ENCODE measurements at regions not wholly inside any gene's neighbourhood (a gene's known extent, or its start where the extent isn't known, plus 50 kb on each side); places are given as distances from the start of the nearest gene placed in this dataset.

GRCh38 chr10:4522296-4523000 is 303.6 kb upstream of the AKR1E2 start:
- CTCF ChIA-PET = no interaction called here

GRCh38 chr10:4519658-4520402 is 306.2 kb upstream of the AKR1E2 start:
- Histone ChIP-seq H3K4me3 (replicated peaks in 1 of 3; ENCODE audit: insufficient read depth in 1 of 3, low read depth in 1 of 3, low read length in 3 of 3) (no peak overlapping the region), H2AFZ (ENCODE audit: low read depth, low read length) (no peak overlapping the region), H3K4me2 (ENCODE audit: insufficient read depth, low read length) (no peak overlapping the region), H3K9me3 (replicated peaks; ENCODE audit: control insufficient read depth, insufficient read depth, low read length) (no peaks in the 10 kb centered on the region), H3K27ac (ENCODE audit: insufficient read depth, low read depth, low read length) (no peak overlapping the region), H3K36me3 (ENCODE audit: control insufficient read depth in 2 of 2, extremely low read depth in 1 of 2, insufficient read depth in 2 of 2, low read length in 2 of 2) (no peaks in the 10 kb centered on the region), H3K79me2 (ENCODE audit: control insufficient read depth, insufficient read depth, low read length) (no peaks in the 10 kb centered on the region), H3K9me1 (replicated peaks; ENCODE audit: control insufficient read depth, extremely low read depth, insufficient read depth, low read length) (no peaks in the 10 kb centered on the region), H4K20me1 (replicated peaks; ENCODE audit: control insufficient read depth, extremely low read depth, insufficient read depth, low read length) (no peaks in the 10 kb centered on the region), H3K4me1 (ENCODE audit: control insufficient read depth, extremely low read depth, insufficient read depth, low read length) (no peaks in the 10 kb centered on the region), H3K27me3 (ENCODE audit: control insufficient read depth in 2 of 2, insufficient read depth in 2 of 2, low read length in 2 of 2) (no peaks in the 10 kb centered on the region), H3K9ac (replicated peaks; ENCODE audit: extremely low read depth, insufficient read depth, low read length) (no peak overlapping the region)
- FAIRE-seq (no peak), DNase-seq (ENCODE audit: low read depth, low spot score) (no peak)
- ChIA-PET CTCF (no interaction called here), POLR2A (no interaction called here)
- TF ChIP-seq FOS (IDR thresholded peaks at IDR 0.05; ENCODE audit: borderline replicate concordance, insufficient read depth, low read length) = no peak
- TF ChIP-seq POLR2AphosphoS5 (IDR thresholded peaks at IDR 0.05; ENCODE audit: insufficient read depth, low read depth, low read length) = no peak
- intact Hi-C loops (cut with micrococcal nuclease) (no loop called here), dilution Hi-C loops (cut with MboI; ENCODE audit: extremely low pct_ligation_motif_present, low sequenced_read_pairs) (no loop called here)
- BruUV-seq (replicated peaks) = no TSS peak

More at GRCh38 chr10:4522296-4523000, 303.6 kb upstream of the AKR1E2 start:
- intact Hi-C loops (cut with micrococcal nuclease) (no loop called here), dilution Hi-C loops (cut with MboI; ENCODE audit: extremely low pct_ligation_motif_present, low sequenced_read_pairs) (no loop called here)
- POLR2A ChIA-PET = no interaction called here
- Histone ChIP-seq H3K4me2 (ENCODE audit: insufficient read depth, low read length) (no peak overlapping the region), H4K20me1 (replicated peaks; ENCODE audit: control insufficient read depth, extremely low read depth, insufficient read depth, low read length) (no peaks in the 10 kb centered on the region), H3K27me3 (ENCODE audit: control insufficient read depth in 2 of 2, insufficient read depth in 2 of 2, low read length in 2 of 2) (no peaks in the 10 kb centered on the region), H3K79me2 (ENCODE audit: control insufficient read depth, insufficient read depth, low read length) (no peaks in the 10 kb centered on the region), H3K9me1 (replicated peaks; ENCODE audit: control insufficient read depth, extremely low read depth, insufficient read depth, low read length) (no peaks in the 10 kb centered on the region), H3K9me3 (replicated peaks; ENCODE audit: control insufficient read depth, insufficient read depth, low read length) (no peaks in the 10 kb centered on the region), H3K4me3 (replicated peaks in 1 of 3; ENCODE audit: insufficient read depth in 1 of 3, low read depth in 1 of 3, low read length in 3 of 3) (no peak overlapping the region), H3K36me3 (ENCODE audit: control insufficient read depth in 2 of 2, extremely low read depth in 1 of 2, insufficient read depth in 2 of 2, low read length in 2 of 2) (no peaks in the 10 kb centered on the region), H3K4me1 (ENCODE audit: control insufficient read depth, extremely low read depth, insufficient read depth, low read length) (no peaks in the 10 kb centered on the region), H3K27ac (ENCODE audit: insufficient read depth, low read depth, low read length) (no peak overlapping the region), H3K9ac (replicated peaks; ENCODE audit: extremely low read depth, insufficient read depth, low read length) (no peak overlapping the region), H2AFZ (ENCODE audit: low read depth, low read length) (no peak overlapping the region)
- FAIRE-seq = no peak
- no TSS peak for BruUV-seq (replicated peaks)
- TF ChIP-seq MAX (IDR thresholded peaks at IDR 0.05; ENCODE audit: insufficient read depth, insufficient read length) (no peak), FOS (IDR thresholded peaks at IDR 0.05; ENCODE audit: borderline replicate concordance, insufficient read depth, low read length) (no peak), POLR2A (IDR thresholded peaks at IDR 0.05; ENCODE audit: low read depth, low read length) (no peak)
- no peak for DNase-seq (ENCODE audit: low read depth, low spot score)
